HL-60 (cell line): ENCODE measurements at regions not wholly inside any gene's neighbourhood (a gene's known extent, or its start where the extent isn't known, plus 50 kb on each side); places are given as distances from the start of the nearest gene placed in this dataset.

ENCODE experiments used
- DNase-seq, 2 experiments: peaks; one replicate each; pipeline ENCODE4 v3.0.0-alpha.2; 2010 to 2020; ENCODE audit warnings: low read depth in 1 of 2, low spot score in 1 of 2
- H3K27ac ChIP-seq: fragments of 250-450 bp; sonication (Bioruptor Pico); replicated peaks from 2 replicates; pipeline ENCODE4 v1.5.1; 2020; ENCODE audit warnings: mild to moderate bottlenecking, moderate library complexity
- H3K27me3 ChIP-seq: fragments of 250-450 bp; sonication (Bioruptor Pico); 2 replicates; pipeline ENCODE4 v1.5.1; 2021; ENCODE audit warnings: mild to moderate bottlenecking, moderate library complexity; ENCODE audit not compliant: insufficient read depth, poor library complexity, severe bottlenecking
- H3K4me3 ChIP-seq: replicated peaks from 2 replicates; pipeline ENCODE4 v1.5.1; 2011; ENCODE audit warnings: mild to moderate bottlenecking, control low read depth, low read length; ENCODE audit not compliant: insufficient read depth
- GABPA ChIP-seq: IDR thresholded peaks from 2 replicates; pipeline ENCODE4 v1.6.1; 2012; ENCODE audit warnings: low read depth
- POLR2AphosphoS5 ChIP-seq: IDR thresholded peaks from 2 replicates; pipeline ENCODE4 v1.6.1; 2012; ENCODE audit warnings: low read depth
- SPI1 ChIP-seq: IDR thresholded peaks from 2 replicates; pipeline ENCODE4 v1.6.1; 2012; ENCODE audit warnings: low read depth, mild to moderate bottlenecking, borderline replicate concordance
- TF ChIP-seq, protein P1 (sequence below): IDR thresholded peaks from 2 replicates; pipeline ENCODE4 v1.6.1; 2012; ENCODE audit warnings: low read depth; ENCODE audit not compliant: insufficient replicate concordance
- TF ChIP-seq, protein P2 (sequence below): IDR thresholded peaks from one replicate; pipeline ENCODE4 v1.5.1; 2011; ENCODE audit warnings: low read length, control low read depth, inconsistent platforms; ENCODE audit not compliant: insufficient read depth

- TF ChIP-seq GABPA (no peak), SPI1 (no peak)
- no peak overlapping the region for H3K27ac ChIP-seq
- DNase-seq, result no peak
- H3K27me3 ChIP-seq, result no peaks in the 10 kb centered on the region
- H3K4me3 ChIP-seq, result no peak overlapping the region
Measured at GRCh38 chr15:39444735-39445470, 136.0 kb upstream of the THBS1 start.

GRCh38 chr15:39445931-39446330 is 134.9 kb upstream of the THBS1 start:
- TF ChIP-seq POLR2AphosphoS5, result no peak
- TF ChIP-seq GABPA, result no peak
- TF ChIP-seq, protein P1, sequence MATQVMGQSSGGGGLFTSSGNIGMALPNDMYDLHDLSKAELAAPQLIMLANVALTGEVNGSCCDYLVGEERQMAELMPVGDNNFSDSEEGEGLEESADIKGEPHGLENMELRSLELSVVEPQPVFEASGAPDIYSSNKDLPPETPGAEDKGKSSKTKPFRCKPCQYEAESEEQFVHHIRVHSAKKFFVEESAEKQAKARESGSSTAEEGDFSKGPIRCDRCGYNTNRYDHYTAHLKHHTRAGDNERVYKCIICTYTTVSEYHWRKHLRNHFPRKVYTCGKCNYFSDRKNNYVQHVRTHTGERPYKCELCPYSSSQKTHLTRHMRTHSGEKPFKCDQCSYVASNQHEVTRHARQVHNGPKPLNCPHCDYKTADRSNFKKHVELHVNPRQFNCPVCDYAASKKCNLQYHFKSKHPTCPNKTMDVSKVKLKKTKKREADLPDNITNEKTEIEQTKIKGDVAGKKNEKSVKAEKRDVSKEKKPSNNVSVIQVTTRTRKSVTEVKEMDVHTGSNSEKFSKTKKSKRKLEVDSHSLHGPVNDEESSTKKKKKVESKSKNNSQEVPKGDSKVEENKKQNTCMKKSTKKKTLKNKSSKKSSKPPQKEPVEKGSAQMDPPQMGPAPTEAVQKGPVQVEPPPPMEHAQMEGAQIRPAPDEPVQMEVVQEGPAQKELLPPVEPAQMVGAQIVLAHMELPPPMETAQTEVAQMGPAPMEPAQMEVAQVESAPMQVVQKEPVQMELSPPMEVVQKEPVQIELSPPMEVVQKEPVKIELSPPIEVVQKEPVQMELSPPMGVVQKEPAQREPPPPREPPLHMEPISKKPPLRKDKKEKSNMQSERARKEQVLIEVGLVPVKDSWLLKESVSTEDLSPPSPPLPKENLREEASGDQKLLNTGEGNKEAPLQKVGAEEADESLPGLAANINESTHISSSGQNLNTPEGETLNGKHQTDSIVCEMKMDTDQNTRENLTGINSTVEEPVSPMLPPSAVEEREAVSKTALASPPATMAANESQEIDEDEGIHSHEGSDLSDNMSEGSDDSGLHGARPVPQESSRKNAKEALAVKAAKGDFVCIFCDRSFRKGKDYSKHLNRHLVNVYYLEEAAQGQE, result no peak
- no peak for TF ChIP-seq SPI1
- TF ChIP-seq, protein P2, sequence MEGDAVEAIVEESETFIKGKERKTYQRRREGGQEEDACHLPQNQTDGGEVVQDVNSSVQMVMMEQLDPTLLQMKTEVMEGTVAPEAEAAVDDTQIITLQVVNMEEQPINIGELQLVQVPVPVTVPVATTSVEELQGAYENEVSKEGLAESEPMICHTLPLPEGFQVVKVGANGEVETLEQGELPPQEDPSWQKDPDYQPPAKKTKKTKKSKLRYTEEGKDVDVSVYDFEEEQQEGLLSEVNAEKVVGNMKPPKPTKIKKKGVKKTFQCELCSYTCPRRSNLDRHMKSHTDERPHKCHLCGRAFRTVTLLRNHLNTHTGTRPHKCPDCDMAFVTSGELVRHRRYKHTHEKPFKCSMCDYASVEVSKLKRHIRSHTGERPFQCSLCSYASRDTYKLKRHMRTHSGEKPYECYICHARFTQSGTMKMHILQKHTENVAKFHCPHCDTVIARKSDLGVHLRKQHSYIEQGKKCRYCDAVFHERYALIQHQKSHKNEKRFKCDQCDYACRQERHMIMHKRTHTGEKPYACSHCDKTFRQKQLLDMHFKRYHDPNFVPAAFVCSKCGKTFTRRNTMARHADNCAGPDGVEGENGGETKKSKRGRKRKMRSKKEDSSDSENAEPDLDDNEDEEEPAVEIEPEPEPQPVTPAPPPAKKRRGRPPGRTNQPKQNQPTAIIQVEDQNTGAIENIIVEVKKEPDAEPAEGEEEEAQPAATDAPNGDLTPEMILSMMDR, result no peak
- Histone ChIP-seq H3K27ac (no peak overlapping the region), H3K27me3 (no peaks in the 10 kb centered on the region), H3K4me3 (no peak overlapping the region)
- no peak for DNase-seq

- Histone ChIP-seq H3K27ac (no peak overlapping the region), H3K27me3 (no peaks in the 10 kb centered on the region), H3K4me3 (no peak overlapping the region)
- TF ChIP-seq POLR2AphosphoS5, result no peak
- no peak for TF ChIP-seq GABPA
- TF ChIP-seq SPI1, result no peak
- TF ChIP-seq, protein P1, result no peak
- TF ChIP-seq, protein P2, result no peak
- no peak for DNase-seq
Measured at GRCh38 chr15:39447346-39447745, 133.5 kb upstream of the THBS1 start.

- TF ChIP-seq, protein P2, result no peak
- TF ChIP-seq, protein P1, result no peak
- TF ChIP-seq POLR2AphosphoS5 (no peak), GABPA (no peak), SPI1 (peak; percentile 91)
- Histone ChIP-seq H3K27me3 (no peaks in the 10 kb centered on the region), H3K27ac (no peak overlapping the region), H3K4me3 (no peak overlapping the region)
- DNase-seq, result no peak
Measured at GRCh38 chr15:39447881-39448280, 133.0 kb upstream of the THBS1 start.
